Uterus (tissue), 3 donors: ENCODE measurements at regions not wholly inside any gene's neighbourhood (a gene's known extent, or its start where the extent isn't known, plus 50 kb on each side); places are given as distances from the start of the nearest gene placed in this dataset.

ENCODE experiments used
- DNase-seq, 2 donors: peaks; one replicate each; pipeline ENCODE4 v3.0.0-alpha.2; 2019 to 2020
- H3K27ac ChIP-seq, 2 donors: fragments of 200-600 bp; sonication (generic); 1 replicate in 1 of 2; 2 replicates in 1 of 2; pipeline ENCODE4 v1.5.1; 2016 to 2018
- H3K27me3 ChIP-seq, 2 donors: fragments of 200-600 bp; sonication (generic); one replicate each; pipeline ENCODE4 v1.5.1; 2018 to 2019; ENCODE audit warnings: control low read depth in 1 of 2
- H3K36me3 ChIP-seq, 2 donors: fragments of 200-600 bp; sonication (generic); one replicate each; pipeline ENCODE4 v1.5.1; 2019; ENCODE audit warnings: control low read depth in 1 of 2
- H3K4me1 ChIP-seq, 2 donors: fragments of 200-600 bp; sonication (generic); one replicate each; pipeline ENCODE4 v1.5.1; 2018 to 2019; ENCODE audit warnings: control low read depth in 1 of 2
- H3K4me3 ChIP-seq, 2 donors: fragments of 200-600 bp; sonication (generic); 1 replicate in 1 of 2; 2 replicates in 1 of 2; pipeline ENCODE4 v1.5.1; 2018 to 2019; ENCODE audit warnings: mild to moderate bottlenecking in 1 of 2
- H3K9me3 ChIP-seq, 2 donors: fragments of 200-600 bp; sonication (generic); one replicate each; pipeline ENCODE4 v1.5.1; 2019; ENCODE audit warnings: control low read depth in 1 of 2
- POLR2A ChIP-seq, 2 donors: fragments of 450-650 bp; IDR thresholded peaks; one replicate each; pipeline ENCODE4 v1.6.1; 2016; ENCODE audit warnings: antibody characterized with exemption in 2 of 2, mild to moderate bottlenecking in 1 of 2, moderate library complexity in 1 of 2
- intact Hi-C: fragments of 100-400 bp; cut with DNase I; formaldehyde crosslinking; loops from one replicate; pipeline ENCODE4 v1.15.1; 2023; ENCODE audit warnings: low total_unique reads
- TF ChIP-seq, protein P1 (sequence below), 4 experiments: fragments of 200-600 bp in 2 of 4; fragments of 450-650 bp in 2 of 4; sonication (generic) in 2 of 4; IDR thresholded peaks; one replicate each; pipeline ENCODE4 v1.5.1; 2016 to 2019; ENCODE audit warnings: antibody characterized with exemption in 4 of 4, mild to moderate bottlenecking in 2 of 4, moderate library complexity in 1 of 4
- donor health status: DM: yes; HTN: yes; CAD: no.

- no peaks in the 10 kb centered on the region for H3K4me1 ChIP-seq
- no peak overlapping the region for H3K27ac ChIP-seq
- intact Hi-C loops: no loop called here
- no peak overlapping the region for H3K4me3 ChIP-seq
- no peaks in the 10 kb centered on the region for H3K9me3 ChIP-seq
- H3K36me3 ChIP-seq: no peaks in the 10 kb centered on the region
- DNase-seq: no peak
- TF ChIP-seq, protein P1, sequence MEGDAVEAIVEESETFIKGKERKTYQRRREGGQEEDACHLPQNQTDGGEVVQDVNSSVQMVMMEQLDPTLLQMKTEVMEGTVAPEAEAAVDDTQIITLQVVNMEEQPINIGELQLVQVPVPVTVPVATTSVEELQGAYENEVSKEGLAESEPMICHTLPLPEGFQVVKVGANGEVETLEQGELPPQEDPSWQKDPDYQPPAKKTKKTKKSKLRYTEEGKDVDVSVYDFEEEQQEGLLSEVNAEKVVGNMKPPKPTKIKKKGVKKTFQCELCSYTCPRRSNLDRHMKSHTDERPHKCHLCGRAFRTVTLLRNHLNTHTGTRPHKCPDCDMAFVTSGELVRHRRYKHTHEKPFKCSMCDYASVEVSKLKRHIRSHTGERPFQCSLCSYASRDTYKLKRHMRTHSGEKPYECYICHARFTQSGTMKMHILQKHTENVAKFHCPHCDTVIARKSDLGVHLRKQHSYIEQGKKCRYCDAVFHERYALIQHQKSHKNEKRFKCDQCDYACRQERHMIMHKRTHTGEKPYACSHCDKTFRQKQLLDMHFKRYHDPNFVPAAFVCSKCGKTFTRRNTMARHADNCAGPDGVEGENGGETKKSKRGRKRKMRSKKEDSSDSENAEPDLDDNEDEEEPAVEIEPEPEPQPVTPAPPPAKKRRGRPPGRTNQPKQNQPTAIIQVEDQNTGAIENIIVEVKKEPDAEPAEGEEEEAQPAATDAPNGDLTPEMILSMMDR (IDR thresholded peaks at IDR 0.05): no peak
- TF ChIP-seq POLR2A (IDR thresholded peaks at IDR 0.05): no peak
- H3K27me3 ChIP-seq: no peaks in the 10 kb centered on the region
Measured at GRCh38 chr16:79668502-79668901, 68.0 kb upstream of the MAF start.

GRCh38 chr16:79665970-79666369 lies 65.4 kb upstream of the MAF start:
- no peaks in the 10 kb centered on the region for H3K27me3 ChIP-seq
- no peak overlapping the region for H3K4me3 ChIP-seq
- intact Hi-C loops: no loop called here
- no peaks in the 10 kb centered on the region for H3K9me3 ChIP-seq
- no peak overlapping the region for H3K27ac ChIP-seq
- no peaks in the 10 kb centered on the region for H3K36me3 ChIP-seq
- no peaks in the 10 kb centered on the region for H3K4me1 ChIP-seq
- TF ChIP-seq POLR2A (IDR thresholded peaks at IDR 0.05): no peak
- TF ChIP-seq, protein P1 (IDR thresholded peaks at IDR 0.05): no peak
- DNase-seq: no peak

DNA sequence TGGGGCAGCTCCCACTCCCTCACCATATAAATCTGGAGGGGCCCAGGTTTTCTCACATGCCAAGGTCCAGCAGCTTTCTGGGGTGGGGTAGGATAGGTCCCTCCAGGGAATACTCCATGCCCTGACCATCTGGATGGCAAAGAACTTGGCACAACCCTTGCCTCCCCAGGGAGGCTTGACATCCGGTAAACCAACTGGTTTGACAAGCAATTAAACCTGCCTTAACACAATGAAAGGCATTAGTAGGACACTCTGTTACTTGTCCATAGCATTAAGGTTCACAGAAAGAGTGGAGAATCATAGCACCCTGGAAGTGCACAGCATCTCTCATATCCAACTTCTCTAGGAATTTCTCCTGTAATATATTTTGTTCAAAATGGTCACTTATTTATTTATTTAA lies 63.9 kb upstream of the MAF start:
- no peak overlapping the region for H3K27ac ChIP-seq
- no peak overlapping the region for H3K4me3 ChIP-seq
- intact Hi-C loops: no loop called here
- no peaks in the 10 kb centered on the region for H3K4me1 ChIP-seq
- no peak for DNase-seq
- TF ChIP-seq POLR2A (IDR thresholded peaks at IDR 0.05): no peak
- TF ChIP-seq, protein P1 (IDR thresholded peaks at IDR 0.05): no peak
- no peaks in the 10 kb centered on the region for H3K9me3 ChIP-seq
- no peaks in the 10 kb centered on the region for H3K36me3 ChIP-seq
- no peaks in the 10 kb centered on the region for H3K27me3 ChIP-seq

DNA sequence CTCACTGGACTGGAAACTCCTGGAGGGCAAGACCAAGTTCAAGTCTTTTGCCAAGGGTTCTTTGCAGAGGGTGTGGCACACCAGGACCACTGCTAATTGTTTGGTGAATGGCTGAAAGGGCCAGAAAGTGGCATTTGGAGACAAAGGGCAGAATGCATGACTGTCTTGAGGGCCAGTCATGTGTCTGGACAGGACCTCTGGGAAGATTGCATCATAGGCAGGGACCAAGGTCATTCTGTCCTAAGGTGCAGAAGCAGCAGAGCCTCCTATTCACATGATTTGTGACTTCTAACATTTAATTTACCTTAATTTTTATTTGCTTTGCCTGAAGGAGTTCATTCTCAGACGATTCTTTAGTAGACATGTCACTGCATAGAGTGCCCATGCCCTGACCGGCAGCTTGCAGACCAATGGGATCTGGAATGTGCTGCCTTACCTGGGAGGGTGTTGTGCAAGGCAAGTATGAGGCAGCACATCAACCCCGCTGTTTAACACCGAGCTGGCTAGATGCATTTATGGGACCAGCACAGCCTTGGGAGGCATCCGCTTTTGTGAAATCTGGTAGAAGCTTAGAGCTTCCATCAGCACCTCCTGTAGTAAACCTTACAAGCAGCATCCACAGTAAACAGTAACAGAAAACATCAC lies 62.3 kb upstream of the MAF start:
- DNase-seq: no peak
- Histone ChIP-seq H3K27ac (no peak overlapping the region), H3K27me3 (no peaks in the 10 kb centered on the region), H3K4me3 (no peak overlapping the region), H3K4me1 (no peaks in the 10 kb centered on the region), H3K36me3 (no peaks in the 10 kb centered on the region), H3K9me3 (no peaks in the 10 kb centered on the region)
- no peak for TF ChIP-seq POLR2A (IDR thresholded peaks at IDR 0.05)
- TF ChIP-seq, protein P1 (IDR thresholded peaks at IDR 0.05): no peak
- intact Hi-C loops: no loop called here

DNA sequence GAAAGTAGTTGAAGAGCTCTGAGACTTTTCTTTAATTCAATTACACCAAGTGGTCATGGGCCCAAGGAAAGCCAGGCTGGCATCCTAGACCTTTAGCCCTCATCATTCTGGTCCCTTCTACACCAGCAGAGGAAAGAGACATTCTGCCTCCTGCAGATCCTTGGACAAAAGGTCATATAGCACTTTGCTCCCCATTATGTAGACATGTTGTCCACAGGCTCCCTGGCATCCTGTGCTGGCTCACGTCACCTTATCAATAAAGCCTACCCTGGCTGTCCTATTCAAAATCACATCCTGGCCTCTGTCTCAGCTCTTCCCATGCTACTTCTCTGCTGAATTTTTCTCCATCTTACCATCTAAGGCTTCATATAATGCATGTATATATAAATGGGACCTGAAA lies 61.6 kb upstream of the MAF start:
- no peaks in the 10 kb centered on the region for H3K9me3 ChIP-seq
- H3K27ac ChIP-seq: no peak overlapping the region
- no peaks in the 10 kb centered on the region for H3K4me1 ChIP-seq
- intact Hi-C loops: no loop called here
- H3K36me3 ChIP-seq: no peaks in the 10 kb centered on the region
- TF ChIP-seq, protein P1 (IDR thresholded peaks at IDR 0.05): no peak
- TF ChIP-seq POLR2A (IDR thresholded peaks at IDR 0.05): no peak
- DNase-seq: no peak
- H3K27me3 ChIP-seq: no peaks in the 10 kb centered on the region
- no peak overlapping the region for H3K4me3 ChIP-seq
